Mucosa of descending colon (tissue), 3 donors: ENCODE measurements at regions not wholly inside any gene's neighbourhood (a gene's known extent, or its start where the extent isn't known, plus 50 kb on each side); places are given as distances from the start of the nearest gene placed in this dataset.
"Not testable (repeated sequence)": the region's sequence is repeated elsewhere in the genome, so short reads cannot be mapped to it uniquely, and the experiment has no call there.

Experiments used
- ATAC-seq: fragments of 200-7000 bp; cut with Tn5 transposase; one replicate; pipeline ENCODE4 v1.9.1; 2020; ENCODE audit warnings: mild to moderate bottlenecking, moderate library complexity
- DNase-seq, 3 donors: peaks; one replicate each; pipeline ENCODE4 v3.0.0-alpha.2; 2020
- H3K36me3 ChIP-seq: fragments of 200-600 bp; one replicate; pipeline ENCODE4 v1.8.0; 2021; ENCODE audit warnings: low read depth, mild to moderate bottlenecking
- H3K4me1 ChIP-seq: fragments of 200-600 bp; one replicate; pipeline ENCODE4 v1.8.0; 2021; ENCODE audit warnings: low read depth, mild to moderate bottlenecking
- H3K4me3 ChIP-seq: fragments of 200-600 bp; one replicate; pipeline ENCODE4 v1.8.0; 2021; ENCODE audit warnings: mild to moderate bottlenecking
- H3K9me3 ChIP-seq: fragments of 200-600 bp; one replicate; pipeline ENCODE4 v1.8.0; 2021; ENCODE audit warnings: mild to moderate bottlenecking
- intact Hi-C, 2 donors: fragments of 100-400 bp; cut with DNase I in 1 of 2; cut with micrococcal nuclease in 1 of 2; formaldehyde crosslinking; loops; one replicate each; pipeline versions ENCODE4 v1.11.0 to v1.11.1; 2022; cut with DNase I, micrococcal nuclease
- TF ChIP-seq, protein P1 (sequence below): fragments of 200-600 bp; IDR thresholded peaks from one replicate; pipeline ENCODE4 v1.8.0; 2022; ENCODE audit warnings: antibody characterized with exemption, mild to moderate bottlenecking
- donor health status: DM: no; HTN: no; CAD: no; lungs with moderate emphysema.
- donor health status: DM: no; HTN: no; CAD: no.
- donor health status: DM: no; HTN: yes; CAD: no.

DNA sequence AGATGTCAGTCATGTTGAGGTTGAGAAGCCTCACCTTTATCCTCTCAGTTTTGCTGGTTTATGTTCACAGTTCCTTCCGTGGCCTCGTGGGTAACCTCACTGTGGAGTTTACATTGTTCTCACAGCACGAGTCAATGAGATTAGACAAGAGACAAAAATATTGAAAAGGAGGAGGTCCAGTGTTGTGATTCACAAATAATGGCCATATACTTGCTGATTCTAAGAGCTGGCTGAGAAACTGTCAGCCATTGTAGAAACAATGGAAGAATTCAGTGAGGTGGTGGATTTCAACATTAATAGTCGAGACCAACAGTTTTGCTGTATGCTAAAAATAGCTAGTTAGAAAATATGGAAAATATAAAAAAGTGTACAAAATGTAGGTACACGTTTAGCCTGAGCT lies 176.4 kb upstream of the WSCD1 start:
- TF ChIP-seq, protein P1, sequence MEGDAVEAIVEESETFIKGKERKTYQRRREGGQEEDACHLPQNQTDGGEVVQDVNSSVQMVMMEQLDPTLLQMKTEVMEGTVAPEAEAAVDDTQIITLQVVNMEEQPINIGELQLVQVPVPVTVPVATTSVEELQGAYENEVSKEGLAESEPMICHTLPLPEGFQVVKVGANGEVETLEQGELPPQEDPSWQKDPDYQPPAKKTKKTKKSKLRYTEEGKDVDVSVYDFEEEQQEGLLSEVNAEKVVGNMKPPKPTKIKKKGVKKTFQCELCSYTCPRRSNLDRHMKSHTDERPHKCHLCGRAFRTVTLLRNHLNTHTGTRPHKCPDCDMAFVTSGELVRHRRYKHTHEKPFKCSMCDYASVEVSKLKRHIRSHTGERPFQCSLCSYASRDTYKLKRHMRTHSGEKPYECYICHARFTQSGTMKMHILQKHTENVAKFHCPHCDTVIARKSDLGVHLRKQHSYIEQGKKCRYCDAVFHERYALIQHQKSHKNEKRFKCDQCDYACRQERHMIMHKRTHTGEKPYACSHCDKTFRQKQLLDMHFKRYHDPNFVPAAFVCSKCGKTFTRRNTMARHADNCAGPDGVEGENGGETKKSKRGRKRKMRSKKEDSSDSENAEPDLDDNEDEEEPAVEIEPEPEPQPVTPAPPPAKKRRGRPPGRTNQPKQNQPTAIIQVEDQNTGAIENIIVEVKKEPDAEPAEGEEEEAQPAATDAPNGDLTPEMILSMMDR, result no peak
- H3K4me1 ChIP-seq, result no peaks in the 10 kb centered on the region
- no peaks in the 10 kb centered on the region for H3K9me3 ChIP-seq
- intact Hi-C loops, result no loop called here
- ATAC-seq, result no peak
- no peak for DNase-seq
- H3K4me3 ChIP-seq, result no peak overlapping the region
- H3K36me3 ChIP-seq, result no peaks in the 10 kb centered on the region

DNA sequence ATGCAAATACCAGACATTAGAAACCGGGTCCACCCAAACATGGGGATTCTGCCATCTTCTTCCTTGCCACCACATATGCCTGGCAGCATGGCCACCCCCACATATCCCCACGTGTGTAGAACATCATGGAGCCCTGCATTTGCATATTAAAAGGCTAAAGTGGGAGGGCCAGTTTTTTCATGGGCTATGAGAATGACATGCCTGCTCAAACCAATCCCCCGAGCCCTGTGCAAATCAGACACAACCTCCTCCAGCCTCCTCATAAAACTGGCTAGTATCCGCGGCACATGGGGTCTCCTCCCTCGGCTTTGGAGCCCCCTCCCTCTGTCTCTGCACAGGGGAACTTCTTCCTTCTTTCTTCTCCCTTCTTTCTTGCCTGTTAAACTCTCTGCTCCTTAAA lies 174.9 kb upstream of the WSCD1 start:
- TF ChIP-seq, protein P1, result no peak
- Histone ChIP-seq H3K4me3 (no peak overlapping the region), H3K9me3 (no peaks in the 10 kb centered on the region), H3K36me3 (no peaks in the 10 kb centered on the region), H3K4me1 (no peaks in the 10 kb centered on the region)
- DNase-seq (no peak), ATAC-seq (no peak)
- intact Hi-C loops, result no loop called here

GRCh38 chr17:5896215-5896614 lies 174.0 kb upstream of the WSCD1 start:
- intact Hi-C loops, result no loop called here
- H3K9me3 ChIP-seq, result no peaks in the 10 kb centered on the region
- no peak overlapping the region for H3K4me3 ChIP-seq
- TF ChIP-seq, protein P1, result no peak
- H3K36me3 ChIP-seq, result no peaks in the 10 kb centered on the region
- no peak for ATAC-seq
- no peak for DNase-seq
- no peaks in the 10 kb centered on the region for H3K4me1 ChIP-seq

GRCh38 chr17:5897275-5897911 lies 172.8 kb upstream of the WSCD1 start:
- DNase-seq (no peak), ATAC-seq (no peak)
- no peaks in the 10 kb centered on the region for H3K9me3 ChIP-seq
- no peaks in the 10 kb centered on the region for H3K36me3 ChIP-seq
- H3K4me3 ChIP-seq, result no peak overlapping the region
- no peaks in the 10 kb centered on the region for H3K4me1 ChIP-seq
- intact Hi-C loops, result no loop called here
- TF ChIP-seq, protein P1, result no peak

DNA sequence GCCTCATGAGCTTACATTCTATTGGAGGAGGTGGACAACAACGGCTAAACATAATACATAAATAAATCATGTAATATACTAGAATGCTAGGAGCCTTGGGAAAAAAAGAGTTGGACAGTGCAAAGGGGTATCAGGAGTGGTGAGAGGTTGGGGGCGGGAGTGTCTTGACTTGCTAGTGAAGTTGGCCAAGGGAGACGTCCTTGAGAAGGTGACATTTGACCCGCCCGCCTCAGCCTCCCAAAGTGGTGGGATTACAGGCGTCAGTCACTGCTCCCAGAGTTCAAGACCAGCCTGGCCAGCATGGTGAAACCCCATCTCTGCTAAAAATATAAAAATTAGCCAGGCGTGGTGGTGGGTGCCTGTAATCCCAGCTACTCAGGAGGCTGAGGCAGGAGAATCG lies 172.2 kb upstream of the WSCD1 start:
- H3K9me3 ChIP-seq, H3K36me3 ChIP-seq, intact Hi-C loops, DNase-seq, H3K4me1 ChIP-seq, ATAC-seq, H3K4me3 ChIP-seq: not testable (repeated sequence)

DNA sequence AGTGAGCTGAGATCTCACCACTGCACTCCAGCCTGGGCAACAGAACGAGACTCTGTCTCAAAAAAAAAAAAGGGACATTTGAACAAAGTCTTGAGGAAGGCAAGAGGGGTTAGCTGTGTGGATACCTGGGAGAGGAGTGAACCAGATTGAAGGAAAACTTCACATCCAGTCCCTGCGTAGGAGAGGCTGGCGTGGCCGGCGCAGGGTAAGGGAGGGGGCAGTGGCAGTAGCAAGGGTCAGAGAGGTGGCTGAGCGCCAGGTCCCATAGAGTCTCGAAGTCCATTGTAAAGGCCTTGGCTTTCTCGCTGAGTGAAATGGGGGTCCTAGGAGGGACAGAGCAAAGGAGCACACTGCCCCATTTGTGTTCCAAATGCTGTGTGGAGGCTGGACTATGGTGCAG lies 171.8 kb upstream of the WSCD1 start:
- TF ChIP-seq, protein P1, result no peak

More for the DNA sequence above, 171.8 kb upstream of the WSCD1 start:
- intact Hi-C loops, result no loop called here
- Histone ChIP-seq H3K36me3 (no peaks in the 10 kb centered on the region), H3K4me3 (no peak overlapping the region), H3K9me3 (no peaks in the 10 kb centered on the region), H3K4me1 (no peaks in the 10 kb centered on the region)
- DNase-seq, result no peak
- ATAC-seq, result no peak
